NCI-H1105 treated with DMSO at 0.1 percent for 48 hours (cell line): ENCODE measurements at regions not wholly inside any gene's neighbourhood (a gene's known extent, or its start where the extent isn't known, plus 50 kb on each side); places are given as distances from the start of the nearest gene placed in this dataset.
"Not testable (repeated sequence)": the region's sequence is repeated elsewhere in the genome, so short reads cannot be mapped to it uniquely, and the experiment has no call there.

Source experiments
- DNase-seq: peaks from one replicate; lab custom pipeline; 2025; lab: John Stamatoyannopoulos, UW

- DNase-seq: no peak
Measured at GRCh38 chr1:198809247-198809646, 170.4 kb downstream of the PTPRC start.

GRCh38 chr1:198811449-198811848, 172.6 kb downstream of the PTPRC start:
- DNase-seq: no peak

GRCh38 chr1:198823626-198824025, 184.8 kb downstream of the PTPRC start:
- no peak for DNase-seq

- DNase-seq: no peak
Measured at GRCh38 chr1:198825254-198825653, 186.4 kb downstream of the PTPRC start.

GRCh38 chr1:198829356-198829755, 190.5 kb downstream of the PTPRC start:
- DNase-seq: no peak

- no peak for DNase-seq
Measured at GRCh38 chr1:198829944-198830343, 191.1 kb downstream of the PTPRC start.

- DNase-seq: no peak
Measured at GRCh38 chr1:198830412-198830811, 191.6 kb downstream of the PTPRC start.

GRCh38 chr1:198833706-198834503, 195.1 kb downstream of the PTPRC start:
- no peak for DNase-seq

GRCh38 chr1:198837278-198838021, 198.6 kb downstream of the PTPRC start:
- DNase-seq: peak; percentile 9

GRCh38 chr1:198838022-198838342, 199.1 kb downstream of the PTPRC start:
- DNase-seq: no peak

- no peak for DNase-seq
Measured at GRCh38 chr1:198841477-198841876, 202.6 kb downstream of the PTPRC start.

GRCh38 chr1:198842686-198843085, 203.8 kb downstream of the PTPRC start:
- DNase-seq: no peak

GRCh38 chr1:198845271-198845670, 206.4 kb downstream of the PTPRC start:
- no peak for DNase-seq

GRCh38 chr1:198845851-198846250, 207.0 kb downstream of the PTPRC start:
- DNase-seq: no peak

GRCh38 chr1:198846556-198846955, 207.7 kb downstream of the PTPRC start:
- DNase-seq: no peak

- no peak for DNase-seq
Measured at GRCh38 chr1:198848206-198848605, 209.4 kb downstream of the PTPRC start.

GRCh38 chr1:198848649-198849048, 209.8 kb downstream of the PTPRC start:
- DNase-seq: peak; percentile 57

GRCh38 chr1:198849093-198849492, 210.3 kb downstream of the PTPRC start:
- no peak for DNase-seq

- no peak for DNase-seq
Measured at GRCh38 chr1:198850196-198850595, 211.4 kb downstream of the PTPRC start.

- DNase-seq: not testable (repeated sequence)
Measured at GRCh38 chr1:198850966-198851365, 212.1 kb downstream of the PTPRC start.

GRCh38 chr1:198856601-198857000, 217.8 kb downstream of the PTPRC start:
- DNase-seq: no peak

GRCh38 chr1:198858033-198858432, 219.2 kb downstream of the PTPRC start:
- DNase-seq: peak; percentile 54

- no peak for DNase-seq
Measured at GRCh38 chr1:198860371-198860770, 221.5 kb downstream of the PTPRC start.

- no peak for DNase-seq
Measured at GRCh38 chr1:198861636-198862035, 222.8 kb downstream of the PTPRC start.
